Left ventricle myocardium inferior (tissue), 1 donor: ENCODE measurements at regions not wholly inside any gene's neighbourhood (a gene's known extent, or its start where the extent isn't known, plus 50 kb on each side); places are given as distances from the start of the nearest gene placed in this dataset.
A peak's percentile ranks its signal among the peaks of the same experiment; 100 is the strongest.

Experiments
- DNase-seq: peaks from one replicate; pipeline ENCODE4 v3.0.0-alpha.2; 2020
- H3K27ac ChIP-seq: fragments of 200-600 bp; replicated peaks from 2 replicates; pipeline ENCODE4 v1.8.0; 2021
- H3K27me3 ChIP-seq: fragments of 200-600 bp; 2 replicates; pipeline ENCODE4 v1.8.0; 2021; ENCODE audit warnings: low read depth
- H3K36me3 ChIP-seq: fragments of 200-600 bp; 2 replicates; pipeline ENCODE4 v1.8.0; 2021
- H3K4me1 ChIP-seq: fragments of 200-600 bp; 2 replicates; pipeline ENCODE4 v1.8.0; 2021
- H3K4me3 ChIP-seq: fragments of 200-600 bp; 2 replicates; pipeline ENCODE4 v1.8.0; 2021; ENCODE audit warnings: mild to moderate bottlenecking, moderate library complexity
- H3K9me3 ChIP-seq: fragments of 200-600 bp; replicated peaks from 2 replicates; pipeline ENCODE4 v1.8.0; 2021
- intact Hi-C: fragments of 100-400 bp; cut with micrococcal nuclease; formaldehyde crosslinking; loops from one replicate; pipeline ENCODE4 v1.11.0; 2022
- TF ChIP-seq, protein P1 (sequence below): fragments of 200-600 bp; IDR thresholded peaks from 2 replicates; pipeline ENCODE4 v1.8.0; 2021; ENCODE audit warnings: antibody characterized with exemption, mild to moderate bottlenecking, borderline replicate concordance
- donor health status: DM: no; HTN: yes; CAD: no; lungs with severe emphysema.

DNA sequence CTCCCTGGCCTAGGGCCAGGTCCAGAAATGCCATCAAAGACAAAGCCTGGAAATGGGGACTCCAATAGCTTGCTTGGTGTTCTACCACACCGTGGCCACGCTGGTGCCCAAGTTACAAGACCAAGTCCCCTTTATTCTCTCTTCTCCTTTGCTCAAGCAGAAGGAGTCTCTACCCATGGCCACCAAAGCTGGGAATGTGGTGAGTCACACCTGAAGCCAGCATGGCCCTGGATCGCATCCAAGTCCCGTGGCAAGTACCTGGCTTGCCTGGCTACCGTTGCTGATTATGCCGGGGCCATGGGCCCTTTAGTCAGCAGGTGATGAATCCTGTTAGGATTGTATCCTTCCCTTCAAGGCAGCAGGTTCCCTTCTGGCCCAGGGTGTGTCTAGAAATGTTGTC, 260.0 kb downstream of the HAPSTR1 start:
- Histone ChIP-seq H3K27ac (peak overlapping the region; percentile 65), H3K36me3 (no peaks in the 10 kb centered on the region), H3K4me3 (no peak overlapping the region), H3K27me3 (no peaks in the 10 kb centered on the region), H3K9me3 (peaks cover 51% of the 10 kb centered on the region), H3K4me1 (no peaks in the 10 kb centered on the region)
- DNase-seq, result no peak
- TF ChIP-seq, protein P1, sequence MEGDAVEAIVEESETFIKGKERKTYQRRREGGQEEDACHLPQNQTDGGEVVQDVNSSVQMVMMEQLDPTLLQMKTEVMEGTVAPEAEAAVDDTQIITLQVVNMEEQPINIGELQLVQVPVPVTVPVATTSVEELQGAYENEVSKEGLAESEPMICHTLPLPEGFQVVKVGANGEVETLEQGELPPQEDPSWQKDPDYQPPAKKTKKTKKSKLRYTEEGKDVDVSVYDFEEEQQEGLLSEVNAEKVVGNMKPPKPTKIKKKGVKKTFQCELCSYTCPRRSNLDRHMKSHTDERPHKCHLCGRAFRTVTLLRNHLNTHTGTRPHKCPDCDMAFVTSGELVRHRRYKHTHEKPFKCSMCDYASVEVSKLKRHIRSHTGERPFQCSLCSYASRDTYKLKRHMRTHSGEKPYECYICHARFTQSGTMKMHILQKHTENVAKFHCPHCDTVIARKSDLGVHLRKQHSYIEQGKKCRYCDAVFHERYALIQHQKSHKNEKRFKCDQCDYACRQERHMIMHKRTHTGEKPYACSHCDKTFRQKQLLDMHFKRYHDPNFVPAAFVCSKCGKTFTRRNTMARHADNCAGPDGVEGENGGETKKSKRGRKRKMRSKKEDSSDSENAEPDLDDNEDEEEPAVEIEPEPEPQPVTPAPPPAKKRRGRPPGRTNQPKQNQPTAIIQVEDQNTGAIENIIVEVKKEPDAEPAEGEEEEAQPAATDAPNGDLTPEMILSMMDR, result no peak
- intact Hi-C loops, result no loop called here

- DNase-seq, result peak; percentile 53
- peaks cover 51% of the 10 kb centered on the region for H3K9me3 ChIP-seq
- peak overlapping the region; percentile 65 for H3K27ac ChIP-seq
- intact Hi-C loops, result no loop called here
- no peaks in the 10 kb centered on the region for H3K4me1 ChIP-seq
- H3K4me3 ChIP-seq, result no peak overlapping the region
- no peaks in the 10 kb centered on the region for H3K36me3 ChIP-seq
- TF ChIP-seq, protein P1, result no peak
- no peaks in the 10 kb centered on the region for H3K27me3 ChIP-seq
Measured at GRCh38 chr16:9351841-9352434, 260.5 kb downstream of the HAPSTR1 start.

GRCh38 chr16:9357829-9358228, 266.4 kb downstream of the HAPSTR1 start:
- no peak for DNase-seq
- Histone ChIP-seq H3K4me1 (no peaks in the 10 kb centered on the region), H3K4me3 (no peak overlapping the region), H3K36me3 (no peaks in the 10 kb centered on the region), H3K27ac (no peak overlapping the region), H3K9me3 (peaks cover 22% of the 10 kb centered on the region), H3K27me3 (no peaks in the 10 kb centered on the region)
- intact Hi-C loops, result no loop called here
- TF ChIP-seq, protein P1, result no peak

GRCh38 chr16:9360075-9360474, 268.6 kb downstream of the HAPSTR1 start:
- peaks cover 3% of the 10 kb centered on the region for H3K4me1 ChIP-seq
- TF ChIP-seq, protein P1, result no peak
- intact Hi-C loops, result no loop called here

DNA sequence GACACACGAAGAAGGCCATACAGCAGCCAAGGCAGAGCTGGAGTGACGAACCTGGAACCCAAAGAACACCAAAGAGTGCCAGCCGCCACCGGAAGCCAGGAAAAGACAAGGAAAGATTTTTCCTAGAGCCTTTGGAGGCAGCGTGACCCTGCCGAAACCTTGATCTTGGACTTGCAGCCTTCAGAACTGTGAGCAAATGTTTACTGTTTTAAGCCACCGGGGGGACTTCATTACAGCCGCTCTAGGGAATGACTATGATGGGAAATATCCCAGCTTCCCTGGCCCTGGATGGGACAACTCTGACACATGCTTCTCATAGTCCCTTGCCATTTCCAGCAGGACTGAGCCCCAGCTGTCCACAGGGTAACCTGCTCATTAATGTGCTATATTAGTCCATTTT, 270.6 kb downstream of the HAPSTR1 start:
- Histone ChIP-seq H3K27me3 (no peaks in the 10 kb centered on the region), H3K9me3 (peaks cover 9% of the 10 kb centered on the region), H3K4me1 (peaks cover 18% of the 10 kb centered on the region), H3K4me3 (no peak overlapping the region), H3K27ac (no peak overlapping the region), H3K36me3 (no peaks in the 10 kb centered on the region)
- TF ChIP-seq, protein P1, result no peak
- DNase-seq, result no peak
- intact Hi-C loops, result no loop called here

More at GRCh38 chr16:9360075-9360474, 268.6 kb downstream of the HAPSTR1 start:
- no peak for DNase-seq
- no peak overlapping the region for H3K27ac ChIP-seq
- H3K27me3 ChIP-seq, result no peaks in the 10 kb centered on the region
- peaks cover 18% of the 10 kb centered on the region for H3K9me3 ChIP-seq
- no peaks in the 10 kb centered on the region for H3K36me3 ChIP-seq
- no peak overlapping the region for H3K4me3 ChIP-seq
